H9 (cell line): ENCODE measurements at regions not wholly inside any gene's neighbourhood (a gene's known extent, or its start where the extent isn't known, plus 50 kb on each side); places are given as distances from the start of the nearest gene placed in this dataset.

Source experiments
- DNase-seq: peaks from one replicate; pipeline ENCODE4 v3.0.0-alpha.2; 2017
- H2AFZ ChIP-seq: one replicate; pipeline ENCODE4 v1.6.1; 2013; ENCODE audit warnings: mild to moderate bottlenecking, low read length, control low read depth, moderate library complexity
- H2AK5ac ChIP-seq: 2 replicates; pipeline ENCODE4 v1.6.1; 2013; ENCODE audit warnings: low read length, control low read depth, mixed read lengths; ENCODE audit not compliant: insufficient read length
- H2BK120ac ChIP-seq: one replicate; pipeline ENCODE4 v1.6.1; 2013; ENCODE audit warnings: low read depth, mild to moderate bottlenecking, low read length, control low read depth, inconsistent platforms; ENCODE audit not compliant: poor library complexity, severe bottlenecking
- H2BK12ac ChIP-seq: 2 replicates; pipeline ENCODE4 v1.6.1; 2013; ENCODE audit warnings: low read length, control low read depth, mixed read lengths, low read depth; ENCODE audit not compliant: insufficient read length
- H2BK15ac ChIP-seq: 2 replicates; pipeline ENCODE4 v1.6.1; 2013; ENCODE audit warnings: low read depth, low read length, control low read depth
- H2BK20ac ChIP-seq: one replicate; pipeline ENCODE4 v1.6.1; 2013; ENCODE audit warnings: low read depth, mild to moderate bottlenecking, low read length, control low read depth, inconsistent platforms; ENCODE audit not compliant: poor library complexity, severe bottlenecking
- H2BK5ac ChIP-seq: 2 replicates; pipeline ENCODE4 v1.6.1; 2013; ENCODE audit warnings: low read length, control low read depth, mixed read lengths; ENCODE audit not compliant: insufficient read length
- H3K14ac ChIP-seq: 2 replicates; pipeline ENCODE4 v1.6.1; 2013; ENCODE audit warnings: low read length, control low read depth; ENCODE audit not compliant: insufficient read depth
- H3K18ac ChIP-seq: 2 replicates; pipeline ENCODE4 v1.6.1; 2013; ENCODE audit warnings: low read depth, mild to moderate bottlenecking, mixed read lengths, low read length, control low read depth; ENCODE audit not compliant: insufficient read length
- H3K23ac ChIP-seq: 2 replicates; pipeline ENCODE4 v1.6.1; 2013; ENCODE audit warnings: low read length, control low read depth, mixed read lengths, low read depth; ENCODE audit not compliant: insufficient read length
- H3K23me2 ChIP-seq: 2 replicates; pipeline ENCODE4 v1.6.1; 2013; ENCODE audit warnings: low read depth, mild to moderate bottlenecking, mixed read lengths, low read length, control low read depth; ENCODE audit not compliant: insufficient read length, poor library complexity, severe bottlenecking
- H3K27ac ChIP-seq: 2 replicates; pipeline ENCODE4 v1.5.1; 2013; ENCODE audit warnings: low read length, control low read depth, mixed read lengths, low read depth; ENCODE audit not compliant: insufficient read length
- H3K27me3 ChIP-seq: 2 replicates; pipeline ENCODE4 v1.6.1; 2013; ENCODE audit warnings: low read length, control low read depth, inconsistent platforms; ENCODE audit not compliant: insufficient read depth
- H3K4ac ChIP-seq: 2 replicates; pipeline ENCODE4 v1.6.1; 2013; ENCODE audit warnings: low read depth, mild to moderate bottlenecking, control low read depth, inconsistent platforms, low read length, moderate library complexity
- H3K4me1 ChIP-seq: 2 replicates; pipeline ENCODE4 v1.6.1; 2013; ENCODE audit warnings: low read length, control low read depth, inconsistent platforms; ENCODE audit not compliant: insufficient read depth
- H3K4me2 ChIP-seq: 2 replicates; pipeline ENCODE4 v1.6.1; 2013; ENCODE audit warnings: low read length, control low read depth, mixed read lengths; ENCODE audit not compliant: insufficient read length, insufficient read depth
- H3K56ac ChIP-seq: 2 replicates; pipeline ENCODE4 v1.6.1; 2013; ENCODE audit warnings: low read depth, mild to moderate bottlenecking, mixed read lengths, low read length, control low read depth; ENCODE audit not compliant: insufficient read length
- H3K79me1 ChIP-seq: 2 replicates; pipeline ENCODE4 v1.6.1; 2013; ENCODE audit warnings: low read depth, mild to moderate bottlenecking, moderate library complexity, low read length, control low read depth, inconsistent platforms; ENCODE audit not compliant: insufficient read depth, poor library complexity, severe bottlenecking
- H3K79me2 ChIP-seq: 2 replicates; pipeline ENCODE4 v1.6.1; 2013; ENCODE audit warnings: low read length, control low read depth, inconsistent platforms; ENCODE audit not compliant: insufficient read depth
- H3K9ac ChIP-seq: 2 replicates; pipeline ENCODE4 v1.6.1; 2013; ENCODE audit warnings: low read length, control low read depth, mixed read lengths; ENCODE audit not compliant: insufficient read length; ENCODE audit errors: extremely low read depth
- H3K9me3 ChIP-seq: one replicate; pipeline ENCODE4 v1.6.1; 2013; ENCODE audit warnings: low read depth, low read length, inconsistent platforms; ENCODE audit not compliant: control insufficient read depth
- H3T11ph ChIP-seq: one replicate; pipeline ENCODE4 v1.6.1; 2013; ENCODE audit warnings: mild to moderate bottlenecking, low read length, control low read depth, inconsistent platforms
- H4K20me1 ChIP-seq: one replicate; pipeline ENCODE4 v1.6.1; 2013; ENCODE audit not compliant: control insufficient read depth, insufficient read length, insufficient read depth
- H4K5ac ChIP-seq: 2 replicates; pipeline ENCODE4 v1.6.1; 2013; ENCODE audit warnings: low read depth, mild to moderate bottlenecking, mixed read lengths, low read length, control low read depth; ENCODE audit not compliant: insufficient read length
- H4K8ac ChIP-seq: replicated peaks from 2 replicates; pipeline ENCODE4 v1.6.1; 2013; ENCODE audit warnings: low read length, control low read depth, mixed read lengths, low read depth; ENCODE audit not compliant: insufficient read length
- H4K91ac ChIP-seq: 2 replicates; pipeline ENCODE4 v1.6.1; 2013; ENCODE audit warnings: low read depth, mild to moderate bottlenecking, moderate library complexity, mixed read lengths, low read length, control low read depth; ENCODE audit not compliant: insufficient read length
- H3K27ac Mint-ChIP-seq, 3 experiments: 2 replicates in 2 of 3; 3 replicates in 1 of 3; pipeline ENCODE4 v1.8.0; 2020 to 2021; ENCODE audit warnings: mixed read lengths in 3 of 3, mild to moderate bottlenecking in 1 of 3, moderate library complexity in 1 of 3
- H3K27me3 Mint-ChIP-seq: 2 replicates; pipeline ENCODE4 v1.8.0; 2021; ENCODE audit warnings: low read depth, mild to moderate bottlenecking, moderate library complexity, mixed read lengths
- H3K36me3 Mint-ChIP-seq, 3 experiments: 2 replicates in 2 of 3; 3 replicates in 1 of 3; pipeline ENCODE4 v1.8.0; 2020 to 2021; ENCODE audit warnings: low read depth in 3 of 3, mixed read lengths in 3 of 3; ENCODE audit not compliant: insufficient read depth in 1 of 3
- H3K4me1 Mint-ChIP-seq, 2 experiments: 2 replicates each; pipeline ENCODE4 v1.8.0; 2020; ENCODE audit warnings: mixed read lengths in 2 of 2
- H3K4me3 Mint-ChIP-seq, 2 experiments: 2 replicates in 1 of 2; 3 replicates in 1 of 2; pipeline ENCODE4 v1.8.0; 2020 to 2021; ENCODE audit warnings: mild to moderate bottlenecking in 2 of 2, mixed read lengths in 2 of 2, moderate library complexity in 1 of 2
- H3K9me3 Mint-ChIP-seq, 2 experiments: 2 replicates in 1 of 2; 3 replicates in 1 of 2; pipeline ENCODE4 v1.8.0; 2020; ENCODE audit warnings: mild to moderate bottlenecking in 2 of 2, mixed read lengths in 2 of 2, moderate library complexity in 1 of 2
- CTCF ChIP-seq: fragments of 200-600 bp; sonication (generic); conservative IDR thresholded peaks from 3 replicates; pipeline ENCODE4 v1.8.0; 2021; ENCODE audit warnings: antibody characterized with exemption, mild to moderate bottlenecking

- H4K91ac ChIP-seq = no peak overlapping the region
- H3K79me1 ChIP-seq = no peaks in the 10 kb centered on the region
- H4K20me1 ChIP-seq = no peaks in the 10 kb centered on the region
- H3K4ac ChIP-seq = no peak overlapping the region
- no peak overlapping the region for H2BK12ac ChIP-seq
- no peak overlapping the region for H2AK5ac ChIP-seq
- H3K9ac ChIP-seq = no peak overlapping the region
- H3K18ac ChIP-seq = no peak overlapping the region
- Mint-ChIP-seq H3K27ac (no peak overlapping the region), H3K27me3 (no peaks in the 10 kb centered on the region), H3K4me3 (no peak overlapping the region), H3K4me1 (no peaks in the 10 kb centered on the region), H3K36me3 (peaks cover 0 to 3% (median 0%) of the 10 kb centered on the region in 3 experiments; a peak in 1 of 7 replicates), H3K9me3 (peaks cover 0 to 3% of the 10 kb centered on the region in 2 experiments; a peak in 2 of 5 replicates)
- TF ChIP-seq CTCF = no peak
- no peaks in the 10 kb centered on the region for H3K4me1 ChIP-seq
- H4K5ac ChIP-seq = no peak overlapping the region
- H3K4me2 ChIP-seq = no peak overlapping the region
- H3K14ac ChIP-seq = no peak overlapping the region
- no peak overlapping the region for H3K27ac ChIP-seq
- no peak overlapping the region for H3K23ac ChIP-seq
- no peak overlapping the region for H2AFZ ChIP-seq
- H3K23me2 ChIP-seq = no peaks in the 10 kb centered on the region
- H3T11ph ChIP-seq = no peak overlapping the region
- H3K27me3 ChIP-seq = no peaks in the 10 kb centered on the region
- DNase-seq = no peak
- no peak overlapping the region for H4K8ac ChIP-seq
- no peak overlapping the region for H2BK20ac ChIP-seq
- H3K56ac ChIP-seq = no peak overlapping the region
- no peak overlapping the region for H2BK120ac ChIP-seq
- no peaks in the 10 kb centered on the region for H3K79me2 ChIP-seq
- no peaks in the 10 kb centered on the region for H3K9me3 ChIP-seq
- H2BK5ac ChIP-seq = no peak overlapping the region
- H2BK15ac ChIP-seq = no peak overlapping the region
These were observed 1971.0 kb upstream of the FLRT2 start for GRCh38 chr14:83558946-83559345.
